Hepatocyte (in vitro differentiated cells): ENCODE measurements at regions not wholly inside any gene's neighbourhood (a gene's known extent, or its start where the extent isn't known, plus 50 kb on each side); places are given as distances from the start of the nearest gene placed in this dataset.

Source experiments
- DNase-seq: peaks from one replicate; pipeline ENCODE4 v3.0.0-alpha.2; 2016; ENCODE audit warnings: low spot score
- H2AFZ ChIP-seq: fragments of 200-600 bp; sonication (generic); 2 replicates; pipeline ENCODE4 v1.6.0; 2016; ENCODE audit warnings: antibody characterized with exemption, mild to moderate bottlenecking
- H3K27ac ChIP-seq: fragments of 200-600 bp; sonication (generic); 2 replicates; pipeline ENCODE4 v1.5.1; 2016; ENCODE audit warnings: mild to moderate bottlenecking
- H3K27me3 ChIP-seq: fragments of 200-600 bp; sonication (generic); 2 replicates; pipeline ENCODE4 v1.6.1; 2016
- H3K36me3 ChIP-seq: fragments of 200-600 bp; sonication (generic); replicated peaks from 2 replicates; pipeline ENCODE4 v1.5.1; 2016; ENCODE audit warnings: low read depth; ENCODE audit not compliant: insufficient read depth
- H3K4me1 ChIP-seq: fragments of 200-600 bp; sonication (generic); 2 replicates; pipeline ENCODE4 v1.5.1; 2016; ENCODE audit warnings: mild to moderate bottlenecking, moderate library complexity; ENCODE audit not compliant: insufficient read depth
- H3K4me2 ChIP-seq: fragments of 200-600 bp; sonication (generic); 2 replicates; pipeline ENCODE4 v1.6.0; 2016
- H3K4me3 ChIP-seq: fragments of 200-600 bp; sonication (generic); 2 replicates; pipeline ENCODE4 v1.5.1; 2016; ENCODE audit warnings: mild to moderate bottlenecking
- H3K79me2 ChIP-seq: fragments of 200-600 bp; sonication (generic); 2 replicates; pipeline ENCODE4 v1.6.0; 2017; ENCODE audit warnings: mild to moderate bottlenecking
- H3K9me2 ChIP-seq: fragments of 200-600 bp; sonication (generic); replicated peaks from 2 replicates; pipeline ENCODE4 v1.6.0; 2017; ENCODE audit warnings: mild to moderate bottlenecking; ENCODE audit not compliant: insufficient read depth
- H3K9me3 ChIP-seq: fragments of 200-600 bp; sonication (generic); 2 replicates; pipeline ENCODE4 v1.5.1; 2016; ENCODE audit warnings: low read depth, mild to moderate bottlenecking
- H4K20me1 ChIP-seq: fragments of 200-600 bp; sonication (generic); 2 replicates; pipeline ENCODE4 v1.6.0; 2016; ENCODE audit warnings: mild to moderate bottlenecking; ENCODE audit not compliant: insufficient read depth, poor library complexity, severe bottlenecking
- CTCF ChIP-seq: fragments of 200-600 bp; sonication (generic); IDR thresholded peaks from 2 replicates; pipeline ENCODE4 v1.5.1; 2016; ENCODE audit warnings: antibody characterized with exemption, mild to moderate bottlenecking; ENCODE audit not compliant: poor library complexity
- EZH2 ChIP-seq: fragments of 200-600 bp; sonication (generic); IDR thresholded peaks from 2 replicates; pipeline ENCODE4 v1.6.1; 2016; ENCODE audit warnings: antibody characterized with exemption, mild to moderate bottlenecking, borderline replicate concordance
- EZH2phosphoT487 ChIP-seq: fragments of 200-600 bp; sonication (generic); IDR thresholded peaks from one replicate; pipeline ENCODE4 v1.6.1; 2018; ENCODE audit warnings: antibody characterized with exemption, mild to moderate bottlenecking, low read depth, moderate library complexity; ENCODE audit not compliant: unreplicated experiment, severe bottlenecking
- whole genome bisulfite sequencing: methylation state at CpG from one replicate; pipeline ENCODE4 v1.1.6; 2016; ENCODE audit warnings: low lambda C conversion rate; ENCODE audit errors: missing lambda C conversion rate; 5-methylcytosine and 5-hydroxymethylcytosine counted together

- 81% methylated on average over 1 of the region's 1 CpG for WGBS
- Histone ChIP-seq H3K27ac (no peak overlapping the region), H3K9me3 (no peaks in the 10 kb centered on the region), H3K36me3 (no peaks in the 10 kb centered on the region), H3K4me1 (no peaks in the 10 kb centered on the region), H3K79me2 (no peaks in the 10 kb centered on the region), H3K9me2 (no peaks in the 10 kb centered on the region), H3K4me3 (no peak overlapping the region), H2AFZ (no peak overlapping the region), H3K27me3 (no peaks in the 10 kb centered on the region), H3K4me2 (no peak overlapping the region), H4K20me1 (no peaks in the 10 kb centered on the region)
- TF ChIP-seq EZH2phosphoT487 (no peak), CTCF (no peak), EZH2 (no peak)
- DNase-seq = no peak
These were observed 264.8 kb downstream of the SOX2 start for GRCh38 chr3:181976526-181976925.

- Histone ChIP-seq H3K4me3 (no peak overlapping the region), H3K27me3 (no peaks in the 10 kb centered on the region), H3K27ac (no peak overlapping the region), H3K4me1 (no peaks in the 10 kb centered on the region), H3K9me2 (no peaks in the 10 kb centered on the region), H3K36me3 (no peaks in the 10 kb centered on the region), H4K20me1 (no peaks in the 10 kb centered on the region), H3K9me3 (no peaks in the 10 kb centered on the region), H3K4me2 (no peak overlapping the region), H3K79me2 (no peaks in the 10 kb centered on the region), H2AFZ (no peak overlapping the region)
- TF ChIP-seq EZH2 (no peak), CTCF (no peak), EZH2phosphoT487 (no peak)
- WGBS = 90% methylated on average over 2 of the region's 2 CpGs
- no peak for DNase-seq
These were observed 273.7 kb downstream of the SOX2 start for GRCh38 chr3:181985386-181985785.

GRCh38 chr3:181987736-181988135, 276.0 kb downstream of the SOX2 start:
- Histone ChIP-seq H4K20me1 (no peaks in the 10 kb centered on the region), H3K4me1 (no peaks in the 10 kb centered on the region), H3K27ac (no peak overlapping the region), H3K27me3 (no peaks in the 10 kb centered on the region), H3K36me3 (no peaks in the 10 kb centered on the region), H3K9me3 (no peaks in the 10 kb centered on the region), H3K4me3 (no peak overlapping the region), H2AFZ (no peak overlapping the region), H3K79me2 (no peaks in the 10 kb centered on the region), H3K4me2 (no peak overlapping the region), H3K9me2 (no peaks in the 10 kb centered on the region)
- WGBS = 72% methylated on average over 4 of the region's 4 CpGs
- no peak for TF ChIP-seq EZH2
- TF ChIP-seq EZH2phosphoT487 = no peak
- TF ChIP-seq CTCF = no peak
- no peak for DNase-seq

- Histone ChIP-seq H3K9me3 (no peaks in the 10 kb centered on the region), H4K20me1 (no peaks in the 10 kb centered on the region), H2AFZ (no peak overlapping the region), H3K9me2 (no peaks in the 10 kb centered on the region), H3K4me1 (no peaks in the 10 kb centered on the region), H3K27ac (no peak overlapping the region), H3K4me2 (no peak overlapping the region), H3K4me3 (no peak overlapping the region), H3K79me2 (no peaks in the 10 kb centered on the region), H3K27me3 (no peaks in the 10 kb centered on the region), H3K36me3 (no peaks in the 10 kb centered on the region)
- 78% methylated on average over 4 of the region's 4 CpGs for WGBS
- TF ChIP-seq CTCF (no peak), EZH2 (no peak), EZH2phosphoT487 (no peak)
- no peak for DNase-seq
These were observed 287.1 kb downstream of the SOX2 start for GRCh38 chr3:181998828-181999227.
